Inferior parietal cortex (tissue), 1 donor: ENCODE measurements at regions not wholly inside any gene's neighbourhood (a gene's known extent, or its start where the extent isn't known, plus 50 kb on each side); places are given as distances from the start of the nearest gene placed in this dataset.
"Not testable (repeated sequence)": the region's sequence is repeated elsewhere in the genome, so short reads cannot be mapped to it uniquely, and the experiment has no call there.

Source experiments
- DNase-seq: peaks from one replicate; pipeline ENCODE4 v3.0.0-alpha.2; 2016; ENCODE audit errors: extremely low spot score

DNA sequence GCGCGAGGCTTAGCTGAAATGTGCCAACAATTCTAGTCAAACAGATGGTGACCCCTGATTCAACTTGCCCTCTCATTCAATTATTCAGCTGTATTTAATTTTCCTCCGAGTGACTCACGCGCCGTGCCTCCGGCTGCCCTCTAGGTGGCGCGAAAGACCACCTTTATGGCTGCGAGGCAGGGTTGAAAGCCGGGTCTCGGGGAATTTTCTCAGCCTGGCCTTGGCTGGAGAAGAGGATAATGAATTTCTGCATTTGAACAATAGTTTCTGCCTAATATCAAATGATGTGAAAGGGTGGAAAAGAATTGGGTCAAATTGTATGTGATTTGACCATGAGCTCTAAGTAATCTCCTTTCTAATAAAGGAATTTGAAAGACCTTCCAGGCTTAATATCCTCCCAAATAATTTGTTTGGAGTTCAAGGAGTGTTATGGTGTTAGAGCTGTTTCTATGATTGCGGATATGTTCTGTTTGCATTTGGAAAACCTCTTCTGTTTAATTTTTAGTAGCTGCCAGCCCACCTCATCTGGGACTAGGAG, 310.9 kb downstream of the ZNF536 start:
- DNase-seq, result peak; percentile 87

DNA sequence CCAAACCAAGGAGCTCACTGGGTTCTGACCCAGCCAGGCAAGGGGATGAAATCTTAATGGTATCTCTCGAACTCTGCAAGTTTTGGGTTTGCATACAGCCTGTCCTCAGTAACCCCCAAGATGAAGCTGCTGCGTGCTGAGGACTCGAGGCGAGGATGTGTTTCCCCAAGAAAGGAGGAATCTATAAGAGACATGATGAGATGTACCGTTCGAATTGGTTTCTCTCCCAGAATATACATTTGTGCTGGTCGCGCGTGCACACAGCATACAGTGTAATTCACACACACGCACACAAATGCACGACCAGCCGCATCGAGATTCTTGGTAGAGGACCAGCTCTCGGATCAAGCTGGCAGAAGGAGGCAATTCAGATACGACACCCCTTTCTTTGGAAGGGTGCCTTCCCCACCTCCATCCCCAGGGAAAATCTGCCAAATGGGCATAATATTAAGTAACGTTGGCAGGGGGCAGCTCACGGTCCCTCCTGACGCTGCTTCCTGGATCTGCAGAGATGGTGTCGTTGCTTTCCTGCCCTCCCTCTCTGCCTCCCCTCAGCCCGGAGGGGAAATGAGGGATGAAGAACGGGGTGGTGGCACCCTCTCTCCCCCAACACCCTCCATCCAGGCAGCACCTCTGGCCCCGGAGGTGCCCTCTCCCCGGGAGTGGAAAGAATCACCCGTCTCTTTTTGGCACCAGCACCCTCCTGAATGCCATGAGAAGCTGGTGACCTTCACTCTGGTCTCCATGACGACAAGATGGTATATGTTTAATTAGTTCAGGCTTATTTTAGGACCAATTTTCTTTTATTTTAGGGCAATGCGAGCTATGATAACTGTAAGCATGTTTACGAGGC, 310.2 kb downstream of the ZNF536 start:
- no peak for DNase-seq

DNA sequence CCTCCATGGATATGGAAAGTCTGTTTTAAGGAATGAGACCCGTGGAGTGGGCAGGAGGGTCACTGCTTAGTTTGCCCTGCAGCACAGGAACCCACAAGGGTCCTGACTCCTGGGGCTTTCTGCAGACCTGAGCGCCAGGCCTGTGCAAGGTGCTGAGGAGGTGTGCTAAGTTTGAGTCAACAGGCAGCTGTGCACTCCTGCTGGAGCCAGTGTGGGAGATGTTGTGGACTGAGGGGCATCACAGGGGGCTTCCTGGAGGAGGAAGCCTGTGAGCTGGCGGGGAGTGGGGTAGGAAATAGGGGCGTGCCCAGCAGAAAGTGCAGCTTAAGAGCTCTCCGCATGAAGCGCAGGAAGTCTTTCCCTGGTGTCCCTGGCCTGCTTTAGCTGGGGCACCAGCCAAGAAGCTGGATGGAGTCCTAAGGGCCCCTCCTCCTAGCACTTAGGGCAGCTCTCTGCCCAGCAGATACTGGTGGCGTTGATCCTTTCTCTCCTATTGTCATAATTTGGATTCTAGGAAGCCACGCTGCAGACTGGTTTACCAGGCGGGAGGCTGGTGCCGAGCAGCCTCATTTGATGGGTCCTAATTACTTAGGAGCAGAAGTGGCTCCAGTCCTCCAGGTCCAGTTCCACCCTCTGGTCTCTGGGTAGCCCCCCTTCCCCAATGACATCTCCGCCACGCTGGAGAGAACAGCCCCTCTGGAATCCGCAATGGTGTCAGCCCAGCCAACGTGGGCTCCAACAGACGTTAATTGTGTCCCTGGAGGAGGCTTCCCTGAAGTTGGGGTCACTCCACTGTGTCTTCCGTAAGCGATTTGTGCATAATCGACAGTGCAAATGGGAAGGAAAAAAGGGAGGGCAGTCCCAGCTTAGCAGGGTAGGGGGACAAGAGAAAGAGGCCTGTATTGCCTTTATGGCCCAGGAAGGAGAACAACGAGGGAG, 309.2 kb downstream of the ZNF536 start:
- DNase-seq, result no peak

DNA sequence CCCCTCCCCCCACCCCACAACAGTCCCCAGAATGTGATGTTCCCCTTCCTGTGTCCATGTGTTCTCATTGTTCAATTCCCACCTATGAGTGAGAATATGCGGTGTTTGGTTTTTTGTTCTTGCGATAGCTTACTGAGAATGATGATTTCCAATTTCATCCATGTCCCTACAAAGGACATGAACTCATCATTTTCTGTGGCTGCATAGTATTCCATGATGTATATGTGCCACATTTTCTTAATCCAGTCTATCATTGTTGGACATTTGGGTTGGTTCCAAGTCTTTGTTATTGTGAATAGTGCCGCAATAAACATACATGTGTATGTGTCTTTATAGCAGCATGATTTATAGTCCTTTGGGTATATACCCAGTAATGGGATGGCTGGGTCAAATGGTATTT, 308.2 kb downstream of the ZNF536 start:
- not testable (repeated sequence) for DNase-seq

DNA sequence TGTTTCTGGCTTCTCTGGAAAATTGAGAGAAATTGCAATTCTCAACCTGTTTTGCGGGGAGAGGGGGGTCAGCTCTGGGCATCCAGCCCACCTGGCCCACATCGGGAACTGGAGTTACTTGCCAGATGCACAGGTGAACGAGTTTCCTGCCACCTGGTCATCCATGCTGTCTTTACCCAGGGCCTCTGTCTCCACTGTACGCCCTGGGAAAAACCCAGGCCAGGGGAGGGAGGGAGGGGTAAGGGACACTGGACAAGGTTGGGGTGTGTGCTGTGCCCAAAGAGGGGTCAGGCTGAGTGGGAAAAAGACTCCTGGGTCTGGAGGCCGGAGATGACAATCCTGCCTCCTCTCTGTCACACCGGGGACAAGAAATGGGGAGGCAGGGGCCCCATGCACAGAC, 307.6 kb downstream of the ZNF536 start:
- DNase-seq, result no peak

DNA sequence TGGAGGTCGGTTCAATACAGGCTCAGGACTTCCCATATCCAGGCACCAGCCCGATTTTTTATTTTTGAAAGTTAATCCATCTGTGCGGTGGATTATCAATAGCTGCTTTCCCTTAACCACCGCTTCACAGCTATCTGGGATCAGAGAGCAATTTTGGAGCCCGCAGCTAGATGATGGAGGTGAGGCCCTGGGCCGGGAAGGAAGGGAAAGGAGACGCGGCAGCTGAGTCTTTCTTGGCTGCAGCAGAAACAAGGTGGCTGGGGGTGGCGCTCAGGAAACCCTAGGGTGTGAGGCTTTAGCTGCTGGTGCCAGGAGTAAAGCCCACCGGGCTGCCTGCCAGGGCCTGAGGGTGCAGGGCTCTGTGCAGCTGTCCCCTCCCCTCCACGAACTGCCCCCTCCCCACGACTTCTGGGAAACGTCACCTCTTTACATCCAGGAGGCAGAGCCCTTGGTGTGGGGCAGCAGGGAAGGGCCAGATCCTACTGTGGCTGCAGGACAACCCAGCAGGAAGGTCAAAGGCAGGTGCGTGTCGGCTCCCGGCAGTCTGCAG, 307.0 kb downstream of the ZNF536 start:
- DNase-seq, result no peak

DNA sequence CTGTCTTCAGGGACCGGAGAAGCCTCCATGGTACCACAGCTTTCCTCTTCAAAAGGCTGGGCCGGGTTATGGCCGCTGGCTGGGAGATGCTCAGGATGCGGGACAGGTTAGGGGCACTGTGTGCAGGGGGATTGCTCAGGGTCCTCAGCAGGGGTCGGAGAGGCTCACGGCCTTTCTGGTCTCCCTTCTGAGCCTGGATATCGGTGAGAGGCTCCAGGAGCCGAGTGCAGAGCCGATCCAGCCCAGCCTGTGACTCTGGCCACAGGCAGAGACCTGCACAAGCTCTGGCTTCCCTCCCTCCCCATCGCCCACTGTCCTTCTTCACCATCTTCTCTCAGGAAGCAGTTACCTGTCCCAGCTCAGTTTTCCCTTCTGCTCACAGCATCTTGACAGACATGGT, 306.0 kb downstream of the ZNF536 start:
- no peak for DNase-seq

DNA sequence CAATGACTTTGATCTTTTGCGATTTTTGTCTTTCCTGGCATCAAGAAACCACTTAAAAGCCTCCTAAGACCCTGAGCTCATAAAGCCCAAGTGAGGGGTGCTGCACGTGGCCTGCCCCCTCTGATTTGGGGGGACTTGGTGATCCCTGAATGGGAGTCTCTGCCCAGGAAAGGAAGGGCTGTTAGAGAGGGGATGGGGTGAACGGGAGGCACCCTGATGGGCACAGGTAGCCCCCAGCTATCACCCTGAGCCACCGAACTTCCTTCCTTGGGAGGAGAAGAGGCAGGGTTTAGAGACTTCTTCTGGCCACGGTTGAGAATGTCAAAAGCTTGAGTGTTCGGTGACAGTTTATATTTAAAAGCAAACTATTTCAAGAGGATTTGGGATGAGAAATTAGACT, 305.5 kb downstream of the ZNF536 start:
- DNase-seq, result no peak

DNA sequence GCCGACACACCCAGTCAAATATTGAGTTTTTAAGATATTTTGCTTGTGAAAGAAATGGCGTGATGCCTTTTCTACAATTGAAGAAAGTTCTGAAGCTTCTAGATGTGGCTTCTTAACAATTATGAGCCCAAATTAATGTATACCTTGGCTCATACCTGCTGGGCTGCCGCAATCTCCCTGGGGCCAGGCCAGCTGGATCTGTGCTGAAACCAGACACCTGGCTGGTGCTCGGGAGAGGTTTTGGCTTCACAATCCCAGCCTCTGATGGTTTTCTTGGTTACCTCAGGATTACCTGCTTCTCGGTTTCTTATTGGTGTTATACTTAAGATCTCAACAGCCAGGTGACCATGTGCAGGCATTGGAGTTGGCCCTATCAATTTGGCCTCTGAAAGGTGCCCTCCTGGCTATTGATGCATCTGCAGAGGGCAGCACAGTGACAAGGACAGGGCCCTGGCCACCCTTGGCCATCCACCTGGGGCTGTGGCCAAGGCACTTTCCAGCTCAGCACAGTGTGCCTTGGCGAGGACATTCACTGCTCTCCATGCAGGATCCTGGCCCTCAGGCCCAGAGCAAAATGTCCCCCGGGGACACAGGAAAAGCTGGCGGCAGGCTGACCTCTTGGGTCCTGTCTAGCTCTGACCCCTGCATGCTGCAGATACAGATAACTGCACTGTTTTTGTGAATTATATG, 305.0 kb downstream of the ZNF536 start:
- DNase-seq, result no peak

DNA sequence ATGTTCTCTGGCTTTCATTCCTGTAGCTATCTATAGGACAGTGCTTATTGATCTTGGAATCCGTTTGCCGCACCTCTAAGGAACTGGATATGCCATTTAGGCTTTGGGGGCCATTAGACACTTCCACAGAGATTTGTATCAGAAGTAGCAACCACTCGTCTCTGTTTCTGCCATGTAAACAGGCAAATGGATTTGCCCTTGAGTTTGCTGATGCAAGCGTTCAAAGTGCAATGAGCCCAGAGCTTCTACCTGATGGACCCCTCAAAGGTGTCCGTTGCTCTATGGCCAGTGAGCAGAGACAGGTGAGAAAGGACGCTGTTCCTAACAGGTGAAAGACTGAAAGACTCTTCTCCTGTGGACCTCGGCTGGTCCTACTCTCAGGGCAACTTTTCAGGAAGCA, 302.9 kb downstream of the ZNF536 start:
- DNase-seq, result no peak

DNA sequence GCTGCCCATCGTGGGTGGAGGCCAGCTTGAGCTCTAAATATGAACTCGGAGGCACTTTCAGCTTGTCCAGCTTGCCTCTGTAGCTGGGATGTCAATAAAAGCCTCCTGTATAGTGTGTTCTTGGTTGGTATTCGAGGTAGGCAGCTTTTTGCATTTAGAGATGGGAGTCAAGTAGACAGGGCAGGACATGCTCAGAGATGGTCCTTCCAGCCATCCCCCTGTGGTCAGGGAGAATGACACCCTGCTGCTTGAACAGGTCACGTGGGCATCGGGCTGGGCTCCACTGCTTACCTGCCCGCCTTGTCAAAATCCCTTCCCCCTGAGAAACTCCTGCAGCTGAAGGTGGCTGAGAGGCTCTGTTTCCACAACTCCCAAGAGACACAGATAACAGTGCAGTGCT, 302.5 kb downstream of the ZNF536 start:
- no peak for DNase-seq

DNA sequence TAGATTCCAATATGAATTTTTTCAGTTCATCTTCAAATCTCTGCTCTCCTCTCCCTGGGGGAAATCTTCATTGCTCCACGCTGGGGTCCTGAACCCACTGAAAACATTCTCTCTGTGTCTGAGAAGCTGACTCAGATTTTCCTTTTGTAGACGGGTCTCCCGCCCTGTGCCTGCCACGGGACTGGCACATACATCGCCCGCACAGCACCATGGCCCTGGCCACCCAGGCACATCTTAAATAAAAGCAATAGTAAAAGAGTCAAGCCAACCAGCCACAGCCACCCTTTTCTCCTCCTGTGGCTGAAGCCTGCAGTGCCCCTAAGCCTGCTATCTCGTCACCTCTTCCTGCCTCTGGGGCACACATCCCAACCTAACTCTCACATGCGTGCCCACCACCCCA, 301.2 kb downstream of the ZNF536 start:
- no peak for DNase-seq

DNA sequence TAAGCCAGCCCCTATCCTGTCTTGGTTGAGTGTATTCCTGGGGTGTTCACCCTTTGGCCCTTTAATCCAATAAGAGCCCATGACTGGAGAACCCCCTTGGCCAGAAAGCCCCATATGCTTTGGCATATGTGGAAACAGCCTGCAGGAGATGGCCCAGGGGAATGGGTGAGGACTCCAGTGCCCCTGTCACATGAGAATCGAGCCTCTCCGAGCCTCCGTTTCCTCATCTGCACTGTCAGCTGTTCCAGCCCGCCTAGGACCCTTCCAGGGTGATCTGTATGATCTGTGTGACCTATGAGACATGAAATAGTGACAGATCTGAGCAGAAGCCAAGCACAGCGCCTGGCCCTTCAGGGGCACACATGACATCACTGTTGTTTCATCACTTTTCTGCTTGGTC, 300.7 kb downstream of the ZNF536 start:
- DNase-seq, result no peak

DNA sequence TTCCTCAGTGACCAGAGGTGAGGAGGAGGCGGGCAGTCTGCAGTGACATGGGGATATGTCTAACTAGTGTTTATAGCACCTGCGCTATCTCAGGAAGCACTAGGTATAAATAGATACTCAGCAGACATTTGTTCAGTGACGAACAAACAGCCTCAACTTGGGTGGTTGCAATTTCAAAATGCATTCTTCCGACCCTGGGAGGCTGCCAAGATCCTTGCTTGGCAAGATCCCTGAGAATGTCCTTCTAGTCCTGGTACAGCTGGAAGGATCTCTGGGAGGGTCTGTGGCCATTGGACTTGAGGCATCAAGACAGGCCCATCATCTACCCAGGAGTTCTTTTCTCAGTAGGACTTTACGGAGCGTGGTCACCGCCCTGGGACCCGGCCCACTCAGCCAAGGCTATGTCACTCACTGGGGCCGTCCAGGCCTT, 299.5 kb downstream of the ZNF536 start:
- no peak for DNase-seq

DNA sequence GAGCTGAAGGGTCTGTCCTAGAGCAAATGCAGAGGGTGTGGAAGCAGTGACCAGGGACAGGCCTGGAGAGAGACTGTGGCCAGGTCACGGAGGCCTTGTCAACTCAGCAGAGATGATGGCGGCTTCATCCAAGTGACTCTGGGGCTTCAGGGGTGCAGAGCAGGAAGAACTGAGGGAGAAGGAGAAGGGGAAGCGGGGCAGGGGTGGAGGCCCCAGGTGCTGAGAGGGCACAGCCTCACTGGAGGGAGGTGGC, 299.1 kb downstream of the ZNF536 start:
- DNase-seq, result no peak

DNA sequence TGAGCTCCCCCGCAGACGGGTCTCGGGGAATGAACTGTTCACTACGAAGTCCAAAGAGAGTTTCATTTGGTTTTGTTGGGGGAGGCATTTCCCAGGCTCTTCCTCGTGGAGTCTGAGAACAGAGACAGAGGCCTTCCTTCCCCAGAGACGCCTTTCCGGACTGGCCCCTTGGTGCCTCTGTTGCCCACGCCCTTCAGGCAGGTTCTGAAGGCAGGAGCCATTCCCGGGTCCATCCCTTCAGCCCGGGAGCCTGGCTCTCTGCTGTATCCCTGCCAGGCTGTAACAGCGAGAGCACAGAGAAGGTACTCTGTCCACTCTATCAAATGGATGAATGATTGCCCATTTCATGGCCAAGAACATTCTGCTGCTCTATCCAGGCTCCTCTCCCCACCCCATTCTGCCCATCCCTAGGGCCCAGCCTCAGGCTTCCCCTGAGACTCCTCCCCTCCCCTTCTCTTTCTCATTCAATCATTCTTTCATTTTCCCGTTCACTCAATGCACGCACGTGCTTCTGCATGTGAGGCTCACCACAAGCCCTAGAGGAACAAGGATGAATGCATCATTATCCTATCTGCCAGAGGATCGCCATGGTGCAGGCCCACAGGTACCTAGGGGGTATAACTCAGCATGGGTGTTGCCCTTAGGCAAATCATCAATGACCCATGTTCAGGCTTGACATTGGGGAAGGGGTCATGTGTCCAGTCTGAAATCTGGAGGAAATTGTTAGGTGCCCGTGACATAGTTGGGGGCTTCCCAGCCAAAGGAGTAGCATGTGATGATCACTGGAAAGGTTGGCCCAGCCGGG, 298.6 kb downstream of the ZNF536 start:
- DNase-seq, result no peak

DNA sequence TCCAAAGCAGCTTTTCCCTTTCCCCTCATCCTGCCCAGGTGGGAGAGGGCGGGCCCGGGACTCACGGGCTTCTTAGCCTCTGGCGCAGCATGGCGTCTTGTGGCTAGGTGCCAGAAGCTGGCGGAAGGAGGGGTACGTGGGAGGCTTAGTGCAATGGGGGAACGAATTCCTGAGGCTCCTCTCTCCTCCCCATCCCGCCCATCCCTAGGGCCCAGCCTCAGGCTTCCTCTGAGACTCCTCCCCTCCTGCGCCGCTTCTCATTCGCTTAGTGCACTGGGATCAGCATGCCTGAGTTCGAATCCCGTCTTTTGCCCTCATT, 297.8 kb downstream of the ZNF536 start:
- DNase-seq, result no peak

DNA sequence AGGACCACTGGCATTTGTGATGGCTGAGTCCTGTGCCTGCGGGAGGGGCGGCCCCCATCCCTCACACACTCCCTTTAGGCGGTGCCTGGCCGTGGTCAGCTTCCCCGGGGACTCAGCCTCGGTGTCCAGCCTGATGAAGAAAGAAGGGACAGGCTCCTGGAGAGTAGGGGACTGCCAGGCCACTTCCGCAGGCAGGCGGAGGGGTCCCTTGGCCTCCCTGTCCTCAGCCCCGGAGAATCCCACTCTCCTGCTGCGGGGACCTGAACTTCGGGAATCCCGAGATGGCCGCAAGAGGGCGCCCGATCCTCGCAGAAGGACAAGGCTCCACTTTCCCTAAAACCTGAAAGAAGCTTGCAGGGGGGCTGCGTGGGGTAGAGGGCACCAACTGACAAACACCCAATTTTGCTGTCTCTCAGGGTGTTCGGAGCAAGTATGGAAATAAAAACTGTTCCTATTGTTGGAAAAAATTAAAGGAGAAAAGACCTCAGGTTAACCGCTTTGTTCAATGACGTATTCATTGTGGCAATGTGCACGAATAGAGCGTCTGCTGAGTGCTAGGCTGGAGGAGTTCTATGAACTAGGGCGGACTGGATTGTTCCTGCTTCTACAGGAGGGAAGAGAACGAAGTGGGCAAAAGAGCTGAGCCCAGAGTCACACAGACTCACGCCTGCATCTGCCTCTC, 297.3 kb downstream of the ZNF536 start:
- DNase-seq, result peak; percentile 73

DNA sequence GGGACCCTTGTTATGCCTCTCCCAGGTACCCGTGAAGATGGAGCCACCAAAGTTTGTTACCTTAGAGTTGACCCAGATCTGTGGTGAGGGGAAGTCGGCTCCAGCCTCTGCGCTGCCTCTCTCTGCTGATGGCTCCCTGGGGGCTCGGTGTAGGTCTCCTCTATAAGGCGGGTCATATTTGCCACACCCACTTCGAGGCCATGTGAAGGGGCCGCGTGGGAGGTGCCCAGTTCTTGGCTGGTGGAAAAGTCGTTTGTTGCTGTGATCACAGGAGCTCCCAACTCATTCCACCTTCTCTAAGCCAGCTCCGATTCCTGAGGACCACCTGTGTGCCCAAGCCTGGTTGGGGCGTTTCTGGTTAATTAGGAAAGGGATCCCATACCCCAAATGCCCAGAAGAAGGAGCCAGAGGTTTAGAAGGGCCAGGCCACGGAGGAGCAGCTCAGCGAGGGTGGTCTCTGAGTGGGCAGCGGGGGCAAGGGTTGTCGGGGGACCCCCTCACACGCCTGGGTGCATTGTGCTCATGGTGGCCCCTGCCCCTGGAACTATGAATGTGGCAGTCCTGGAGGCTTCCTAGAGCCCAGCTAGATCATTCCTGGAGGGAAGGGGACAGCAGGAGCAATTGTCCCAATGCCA, 296.5 kb downstream of the ZNF536 start:
- DNase-seq, result no peak

DNA sequence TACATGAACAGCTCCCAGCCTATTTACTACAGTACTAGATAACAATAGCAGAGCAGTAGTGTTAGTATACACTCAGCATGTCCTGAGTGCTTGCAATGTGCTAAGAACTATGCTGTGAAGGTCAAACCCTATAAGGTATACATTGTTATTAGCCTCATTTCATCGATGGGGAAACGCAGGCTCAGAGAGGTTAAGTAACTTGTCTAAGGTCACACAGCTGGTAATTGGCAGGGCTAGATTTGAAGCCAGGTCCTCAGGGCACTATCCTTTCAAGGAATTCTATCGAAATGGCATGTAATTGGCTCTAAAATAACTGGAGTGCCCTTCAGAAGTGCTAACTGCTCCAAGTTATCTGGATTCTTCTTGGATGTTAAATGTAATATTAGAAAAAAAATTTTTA, 295.6 kb downstream of the ZNF536 start:
- DNase-seq, result no peak
